ENCODE measurements at regions not wholly inside any gene's neighbourhood (a gene's known extent, or its start where the extent isn't known, plus 50 kb on each side); places are given as distances from the start of the nearest gene placed in this dataset.

DNA sequence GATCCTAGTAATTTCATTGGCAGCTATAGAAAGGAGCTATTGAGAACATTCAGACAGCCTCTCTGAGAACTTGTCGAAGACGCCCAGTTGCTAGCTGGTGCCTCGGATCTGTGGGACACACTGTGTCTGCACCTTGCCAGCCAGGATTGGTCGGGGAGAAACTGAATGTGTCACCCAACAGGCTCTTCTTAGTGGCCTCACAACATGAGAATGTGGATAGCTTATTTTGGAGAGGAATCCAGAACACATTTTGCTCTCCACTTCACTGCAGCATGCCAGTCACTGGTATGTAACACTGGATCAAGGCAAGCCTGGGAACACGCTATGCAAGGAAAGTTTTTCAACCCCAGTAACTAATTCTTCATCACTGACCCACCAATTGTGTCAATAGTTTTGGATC is 89.5 kb upstream of the TRPC3 start:
- Histone ChIP-seq H3K4me1 (peaks cover 0 to 6% (median 0%) of the 10 kb centered on the region in 10 experiments; a peak in 1 of 20 replicates), H4K20me1 (no peaks in the 10 kb centered on the region), H3K27me3 (no peaks in the 10 kb centered on the region), H3K9ac (no peak overlapping the region), H3K4me2 (no peak overlapping the region), H3K27ac (no peak overlapping the region), H3K36me3 (no peaks in the 10 kb centered on the region), H3K4me3 (no peak overlapping the region), H3K9me3 (replicated peaks in 1 of 11) (no peaks in the 10 kb centered on the region)
- no peak for TF ChIP-seq Cebpa-rat (IDR thresholded peaks at IDR 0.05)

DNA sequence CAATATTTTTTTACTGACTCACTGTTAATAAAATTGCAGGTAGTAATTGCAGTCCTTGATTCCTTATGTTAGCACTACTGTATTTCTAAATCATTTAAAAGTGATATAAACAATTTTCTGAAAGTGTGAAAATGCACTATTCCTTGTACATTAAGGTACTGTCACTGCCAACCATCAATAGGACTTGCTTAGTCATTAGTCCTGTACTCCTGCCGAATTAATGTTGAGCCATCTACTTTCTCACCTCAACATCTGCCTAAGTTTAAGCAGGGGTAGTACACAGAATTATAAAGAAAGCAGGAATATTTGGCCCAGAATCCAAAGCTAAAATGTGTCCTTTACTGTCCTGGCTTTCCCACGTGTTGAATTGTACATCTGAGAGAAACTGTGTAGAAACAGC is 87.0 kb upstream of the TRPC3 start:
- Histone ChIP-seq H3K9me3 (replicated peaks in 1 of 11) (no peaks in the 10 kb centered on the region), H4K20me1 (no peaks in the 10 kb centered on the region), H3K9ac (no peak overlapping the region), H3K36me3 (no peaks in the 10 kb centered on the region), H3K27me3 (no peaks in the 10 kb centered on the region), H3K4me2 (no peak overlapping the region), H3K4me3 (no peak overlapping the region), H3K4me1 (no peaks in the 10 kb centered on the region), H3K27ac (no peak overlapping the region)
- no peak for TF ChIP-seq Cebpa-rat (IDR thresholded peaks at IDR 0.05)

DNA sequence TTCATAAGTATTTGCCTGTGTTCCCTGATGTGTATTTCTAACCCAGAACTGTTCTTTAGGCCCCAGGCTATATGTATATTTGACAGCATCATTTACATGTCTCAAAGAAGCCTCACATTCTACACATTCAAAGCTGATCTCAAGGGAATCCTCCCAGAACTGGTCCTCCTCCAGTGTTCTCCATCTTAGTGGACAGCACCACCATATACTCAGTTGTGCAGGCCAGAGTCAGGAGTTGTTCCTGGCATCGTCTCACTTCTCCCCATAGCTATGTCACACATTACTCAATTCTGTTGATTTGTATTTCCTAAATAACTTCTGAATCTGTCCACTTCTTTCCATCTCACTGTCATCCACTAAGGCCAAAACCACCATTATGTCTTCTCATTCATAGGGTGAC is 82.8 kb upstream of the TRPC3 start:
- TF ChIP-seq Cebpa-rat (IDR thresholded peaks at IDR 0.05): no peak
- no peaks in the 10 kb centered on the region for H4K20me1 ChIP-seq
- no peaks in the 10 kb centered on the region for H3K4me1 ChIP-seq

DNA sequence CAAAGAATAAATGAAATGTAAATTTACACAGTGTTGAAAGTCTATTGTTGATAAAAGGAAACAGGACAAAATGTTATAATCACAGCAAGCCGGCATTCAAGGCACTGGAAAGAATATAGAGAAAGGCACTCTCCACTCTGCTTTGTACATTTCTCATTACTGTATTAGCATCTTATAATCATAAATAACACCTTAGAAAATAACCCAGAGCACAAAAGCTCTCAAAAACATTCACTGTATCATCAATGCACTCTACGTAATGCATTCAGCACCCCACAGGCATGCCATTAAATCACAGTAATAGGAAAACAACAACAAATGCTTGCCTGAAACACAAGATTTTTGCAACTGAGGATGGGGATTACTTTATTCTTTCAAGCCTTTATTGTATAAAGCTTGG is 75.3 kb upstream of the TRPC3 start:
- Histone ChIP-seq H3K4me1 (no peaks in the 10 kb centered on the region), H3K9me3 (replicated peaks in 1 of 11) (peaks cover 0 to 31% (median 9%) of the 10 kb centered on the region in 11 experiments; a peak in 10 of 22 replicates), H3K9ac (no peak overlapping the region), H3K27ac (no peak overlapping the region), H3K27me3 (no peaks in the 10 kb centered on the region), H3K4me2 (no peak overlapping the region), H3K36me3 (no peaks in the 10 kb centered on the region), H3K4me3 (no peak overlapping the region), H4K20me1 (no peaks in the 10 kb centered on the region)
- no peak for TF ChIP-seq Cebpa-rat (IDR thresholded peaks at IDR 0.05)

More for the DNA sequence above, 82.8 kb upstream of the TRPC3 start:
- peaks cover 0 to 20% (median 9%) of the 10 kb centered on the region in 11 experiments; a peak in 10 of 22 replicates for H3K9me3 ChIP-seq (replicated peaks in 1 of 11)
- no peak overlapping the region for H3K27ac ChIP-seq
- no peak overlapping the region for H3K9ac ChIP-seq
- H3K4me3 ChIP-seq: no peak overlapping the region
- H3K36me3 ChIP-seq: no peaks in the 10 kb centered on the region
- H3K27me3 ChIP-seq: no peaks in the 10 kb centered on the region
- H3K4me2 ChIP-seq: no peak overlapping the region

DNA sequence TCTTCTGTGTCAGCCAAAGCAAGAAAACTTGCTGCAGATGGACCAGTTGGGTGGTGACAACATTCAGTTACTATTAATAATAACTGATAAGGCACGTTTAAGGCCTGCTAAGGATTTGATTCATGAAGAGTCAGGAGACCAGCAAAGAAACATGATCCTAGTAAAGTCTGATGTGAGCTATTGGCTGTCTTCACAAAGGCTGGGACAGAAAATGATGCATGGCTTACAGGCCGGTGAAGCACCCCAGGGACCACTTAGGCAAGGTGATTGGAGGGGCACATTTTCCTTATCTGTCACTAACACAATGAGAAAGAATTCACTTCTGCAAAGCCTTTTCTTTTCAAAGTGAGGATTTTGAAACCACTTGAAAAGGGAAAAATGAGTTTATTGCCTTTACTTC is 65.4 kb upstream of the TRPC3 start:
- H3K27ac ChIP-seq: no peak overlapping the region
- no peak for TF ChIP-seq Cebpa-rat (IDR thresholded peaks at IDR 0.05)
- no peaks in the 10 kb centered on the region for H3K27me3 ChIP-seq
- H3K4me2 ChIP-seq: peak overlapping the region in 5 of 11 experiments; percentile 0 to 49 (median 21); a peak in 7 of 22 replicates
- peaks cover 0 to 21% (median 0%) of the 10 kb centered on the region in 11 experiments; a peak in 6 of 22 replicates for H3K9me3 ChIP-seq (replicated peaks in 1 of 11)
- no peak overlapping the region for H3K4me3 ChIP-seq
- H3K36me3 ChIP-seq: no peaks in the 10 kb centered on the region
- H4K20me1 ChIP-seq: no peaks in the 10 kb centered on the region
- H3K9ac ChIP-seq: no peak overlapping the region
- peaks cover 0 to 42% (median 15%) of the 10 kb centered on the region in 10 experiments; a peak in 12 of 20 replicates for H3K4me1 ChIP-seq

DNA sequence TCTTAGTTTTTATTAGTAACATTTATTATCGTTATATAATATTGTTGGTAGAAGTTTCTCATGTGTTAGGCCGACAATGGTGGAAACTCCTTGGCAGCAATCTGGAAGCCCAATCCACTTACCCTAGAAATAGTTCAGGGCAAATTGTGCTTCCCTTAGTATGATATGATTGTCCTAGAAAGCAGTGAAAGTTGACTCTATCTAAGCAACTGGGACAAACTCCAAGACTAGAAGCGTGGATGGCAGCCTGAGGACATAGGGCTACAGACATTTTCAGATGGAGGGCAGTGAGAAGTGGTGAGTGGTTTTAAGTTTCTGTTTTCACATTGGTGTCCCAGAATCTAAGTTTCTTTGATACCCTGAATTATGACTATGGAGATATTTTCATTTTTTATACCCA is 63.3 kb upstream of the TRPC3 start:
- 0 out of 22 replicates have a peak overlapping the region, but pooled peaks of 1 of the 11 experiments have one; percentile 8 for H3K4me2 ChIP-seq

DNA sequence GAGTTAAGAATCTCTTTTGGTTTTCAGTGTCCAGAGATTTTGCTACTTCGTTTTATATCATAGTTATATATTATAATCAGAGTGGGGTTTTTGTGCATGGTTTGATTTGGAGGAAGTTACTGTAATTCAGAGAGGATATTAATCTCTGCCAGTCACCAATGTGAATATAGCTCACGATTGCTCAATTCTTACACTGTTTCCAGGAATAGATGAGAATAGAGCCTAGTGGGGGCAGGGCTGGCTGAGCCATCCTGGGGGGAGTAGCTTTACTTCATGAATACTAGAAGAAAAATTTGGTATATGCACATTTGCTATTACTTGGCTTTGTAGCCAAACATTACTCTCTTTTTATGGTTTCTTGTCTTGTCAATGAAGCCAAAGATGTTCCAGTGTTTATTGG is 60.9 kb upstream of the TRPC3 start:
- peak in 5 of 11 experiments; percentile 19 to 89 (median 54); a peak in 7 of 22 replicates for TF ChIP-seq Cebpa-rat (IDR thresholded peaks at IDR 0.05)
- H3K9me3 ChIP-seq (replicated peaks in 1 of 11): no peaks in the 10 kb centered on the region
- peak overlapping the region in 8 of 11 experiments; percentile 36 to 85 (median 74); a peak in 16 of 22 replicates for H3K4me2 ChIP-seq
- no peaks in the 10 kb centered on the region for H3K36me3 ChIP-seq
- H3K27me3 ChIP-seq: no peaks in the 10 kb centered on the region
- H3K4me3 ChIP-seq: peak overlapping the region in 2 of 10 experiments; percentile 7 to 30; a peak in 2 of 20 replicates
- peak overlapping the region in 2 of 11 experiments; percentile 23 to 39; a peak in 2 of 22 replicates for H3K9ac ChIP-seq
- H4K20me1 ChIP-seq: no peaks in the 10 kb centered on the region
- H3K27ac ChIP-seq: peak overlapping the region in 6 of 11 experiments; percentile 4 to 69 (median 52); a peak in 10 of 22 replicates
- peaks cover 0 to 70% (median 24%) of the 10 kb centered on the region in 10 experiments; a peak in 12 of 20 replicates for H3K4me1 ChIP-seq

More for the DNA sequence above, 63.3 kb upstream of the TRPC3 start:
- Histone ChIP-seq H3K4me3 (no peak overlapping the region), H4K20me1 (no peaks in the 10 kb centered on the region), H3K9me3 (replicated peaks in 1 of 11) (peaks cover 0 to 15% (median 0%) of the 10 kb centered on the region in 11 experiments; a peak in 6 of 22 replicates), H3K27ac (no peak overlapping the region), H3K36me3 (no peaks in the 10 kb centered on the region), H3K4me1 (peaks cover 0 to 63% (median 24%) of the 10 kb centered on the region in 10 experiments; a peak in 12 of 20 replicates), H3K9ac (no peak overlapping the region), H3K27me3 (no peaks in the 10 kb centered on the region)
- TF ChIP-seq Cebpa-rat (IDR thresholded peaks at IDR 0.05): no peak

DNA sequence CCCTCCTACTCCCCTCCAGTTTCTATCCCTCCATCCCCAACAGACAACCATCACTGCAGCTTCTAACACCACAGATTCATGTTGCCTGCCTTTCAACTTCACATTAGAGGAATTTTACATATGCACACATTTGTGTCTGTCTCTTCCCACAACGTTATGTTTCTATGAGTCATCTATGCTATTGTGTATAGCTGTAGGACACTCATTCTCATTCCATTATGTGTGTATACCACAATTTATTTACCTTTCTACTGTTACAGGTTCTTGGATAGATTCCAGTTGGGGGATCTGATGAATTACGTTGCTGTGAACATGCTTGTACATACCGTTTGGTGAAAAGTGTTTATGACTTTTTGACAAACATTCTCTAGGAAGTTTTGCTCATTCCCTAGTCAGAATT is 58.8 kb upstream of the TRPC3 start:
- Histone ChIP-seq H3K4me2 (peak overlapping the region in 4 of 11 experiments; percentile 72 to 85 (median 83); a peak in 5 of 22 replicates), H3K4me3 (no peak overlapping the region), H3K9me3 (replicated peaks in 1 of 11) (no peaks in the 10 kb centered on the region), H3K36me3 (no peaks in the 10 kb centered on the region), H3K9ac (no peak overlapping the region), H4K20me1 (no peaks in the 10 kb centered on the region), H3K27ac (peak overlapping the region in 1 of 11 experiments; percentile 11; a peak in 1 of 22 replicates), H3K27me3 (no peaks in the 10 kb centered on the region), H3K4me1 (peaks cover 0 to 60% (median 20%) of the 10 kb centered on the region in 10 experiments; a peak in 12 of 20 replicates)
- TF ChIP-seq Cebpa-rat (IDR thresholded peaks at IDR 0.05): no peak

DNA sequence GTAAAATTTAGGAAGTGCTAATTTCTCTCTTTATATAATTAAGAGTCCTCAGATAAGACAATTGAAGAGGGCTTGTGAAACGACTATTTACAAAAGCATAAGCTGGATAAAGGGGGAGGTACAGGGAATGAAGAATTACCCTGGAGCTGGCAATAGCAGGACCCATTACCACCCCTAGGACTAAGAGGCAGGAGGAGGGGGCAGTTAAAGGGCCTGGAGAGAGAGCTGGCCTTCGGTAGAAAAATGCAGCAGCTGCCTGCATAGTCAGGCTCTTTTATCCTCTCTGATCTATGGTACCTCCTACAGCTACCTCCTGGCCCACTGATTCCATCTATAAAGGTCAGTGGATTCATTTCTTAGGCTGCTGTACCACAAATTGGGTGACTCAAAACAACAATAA is 57.7 kb upstream of the TRPC3 start:
- Histone ChIP-seq H3K4me3 (no peak overlapping the region), H3K4me2 (no peak overlapping the region), H3K9ac (no peak overlapping the region), H3K27ac (no peak overlapping the region), H4K20me1 (no peaks in the 10 kb centered on the region), H3K9me3 (replicated peaks in 1 of 11) (no peaks in the 10 kb centered on the region), H3K36me3 (no peaks in the 10 kb centered on the region), H3K27me3 (no peaks in the 10 kb centered on the region), H3K4me1 (peaks cover 0 to 54% (median 20%) of the 10 kb centered on the region in 10 experiments; a peak in 12 of 20 replicates)
- TF ChIP-seq Cebpa-rat (IDR thresholded peaks at IDR 0.05): no peak

DNA sequence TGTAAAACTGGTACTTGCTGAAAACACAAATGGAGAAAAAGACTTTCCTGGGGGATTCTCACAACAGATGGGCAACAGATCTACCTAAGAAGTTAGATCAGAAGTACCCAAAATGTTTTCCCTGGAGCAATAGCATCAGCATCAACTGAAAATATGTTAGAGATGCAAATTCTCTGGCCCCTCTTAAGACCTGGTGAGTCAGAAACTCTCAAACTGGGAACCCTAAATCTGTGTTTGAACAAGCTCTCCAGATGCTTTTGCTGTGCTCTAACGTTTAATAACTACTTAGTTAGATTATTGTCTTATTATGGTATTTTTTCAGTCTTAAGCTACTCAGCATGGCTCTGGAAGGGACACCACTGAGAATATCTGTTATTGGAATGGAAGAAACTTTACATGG is 55.2 kb upstream of the TRPC3 start:
- no peaks in the 10 kb centered on the region for H3K9me3 ChIP-seq (replicated peaks in 1 of 11)

More for the DNA sequence above, 55.2 kb upstream of the TRPC3 start:
- no peak overlapping the region for H3K4me3 ChIP-seq
- H3K4me2 ChIP-seq: no peak overlapping the region
- H3K36me3 ChIP-seq: no peaks in the 10 kb centered on the region
- H3K27me3 ChIP-seq: no peaks in the 10 kb centered on the region
- TF ChIP-seq Cebpa-rat (IDR thresholded peaks at IDR 0.05): no peak
- no peak overlapping the region for H3K27ac ChIP-seq
- H4K20me1 ChIP-seq: no peaks in the 10 kb centered on the region
- no peak overlapping the region for H3K9ac ChIP-seq
- peaks cover 0 to 29% (median 4%) of the 10 kb centered on the region in 10 experiments; a peak in 10 of 20 replicates for H3K4me1 ChIP-seq

Data from BLaER1 treated with 17β-estradiol and CSF1 and Interleukin-3, amounts not matched to agents 10 nM and 100 nM (cell line).